GM19043 (cell line): ENCODE measurements at regions not wholly inside any gene's neighbourhood (a gene's known extent, or its start where the extent isn't known, plus 50 kb on each side); places are given as distances from the start of the nearest gene placed in this dataset.

ENCODE experiments used
- ATAC-seq: cut with Tn5 transposase; IDR thresholded peaks from one replicate; pipeline ENCODE4 v1.9.1; 2021; ENCODE audit warnings: low read depth; ENCODE audit not compliant: unreplicated experiment

GRCh38 chr16:85555719-85556455 is 57.2 kb upstream of the GSE1 start:
- ATAC-seq, result no peak

- no peak for ATAC-seq
Measured at GRCh38 chr16:85556456-85557082, 56.6 kb upstream of the GSE1 start.

GRCh38 chr16:85557083-85557970 is 55.8 kb upstream of the GSE1 start:
- ATAC-seq, result no peak

GRCh38 chr16:85557971-85558657 is 55.0 kb upstream of the GSE1 start:
- ATAC-seq, result no peak

- ATAC-seq, result no peak
Measured at GRCh38 chr16:85560932-85561247, 52.2 kb upstream of the GSE1 start.

GRCh38 chr16:85561248-85562092 is 51.7 kb upstream of the GSE1 start:
- ATAC-seq, result no peak

- ATAC-seq, result no peak
Measured at GRCh38 chr16:85562093-85562786, 50.9 kb upstream of the GSE1 start.

- no peak for ATAC-seq
Measured at GRCh38 chr16:85563034-85563433, 50.1 kb upstream of the GSE1 start.
